ENCODE measurements at regions not wholly inside any gene's neighbourhood (a gene's known extent, or its start where the extent isn't known, plus 50 kb on each side); places are given as distances from the start of the nearest gene placed in this dataset.

DNA sequence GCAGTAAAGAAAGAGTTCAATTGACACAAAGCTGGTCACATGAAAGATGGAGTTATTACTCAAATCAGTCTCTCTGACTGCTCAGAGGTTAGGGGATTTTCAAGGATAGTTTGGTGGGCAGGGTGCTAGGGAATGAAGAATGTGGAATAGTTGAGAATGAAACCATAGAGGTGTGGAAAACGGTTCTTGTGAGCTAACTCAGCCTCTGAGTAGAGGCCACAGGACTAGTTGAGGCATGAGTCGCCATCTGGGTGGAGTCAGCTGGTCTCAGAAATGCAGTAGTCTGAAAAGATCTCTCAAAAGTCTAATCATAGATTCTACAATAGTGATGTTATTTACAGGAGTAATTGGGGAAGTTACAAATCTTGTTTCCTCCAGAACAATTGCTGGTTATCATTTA is 178.9 kb upstream of the SPEF2 start:
- TF ChIP-seq, protein P1, sequence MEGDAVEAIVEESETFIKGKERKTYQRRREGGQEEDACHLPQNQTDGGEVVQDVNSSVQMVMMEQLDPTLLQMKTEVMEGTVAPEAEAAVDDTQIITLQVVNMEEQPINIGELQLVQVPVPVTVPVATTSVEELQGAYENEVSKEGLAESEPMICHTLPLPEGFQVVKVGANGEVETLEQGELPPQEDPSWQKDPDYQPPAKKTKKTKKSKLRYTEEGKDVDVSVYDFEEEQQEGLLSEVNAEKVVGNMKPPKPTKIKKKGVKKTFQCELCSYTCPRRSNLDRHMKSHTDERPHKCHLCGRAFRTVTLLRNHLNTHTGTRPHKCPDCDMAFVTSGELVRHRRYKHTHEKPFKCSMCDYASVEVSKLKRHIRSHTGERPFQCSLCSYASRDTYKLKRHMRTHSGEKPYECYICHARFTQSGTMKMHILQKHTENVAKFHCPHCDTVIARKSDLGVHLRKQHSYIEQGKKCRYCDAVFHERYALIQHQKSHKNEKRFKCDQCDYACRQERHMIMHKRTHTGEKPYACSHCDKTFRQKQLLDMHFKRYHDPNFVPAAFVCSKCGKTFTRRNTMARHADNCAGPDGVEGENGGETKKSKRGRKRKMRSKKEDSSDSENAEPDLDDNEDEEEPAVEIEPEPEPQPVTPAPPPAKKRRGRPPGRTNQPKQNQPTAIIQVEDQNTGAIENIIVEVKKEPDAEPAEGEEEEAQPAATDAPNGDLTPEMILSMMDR (IDR thresholded peaks at IDR 0.05 in 8 of 11, conservative IDR thresholded peaks at IDR 0.05 in 3 of 11) = no peak
- TF ChIP-seq POLR2A (IDR thresholded peaks at IDR 0.05) (no peak), POLR2AphosphoS5 (IDR thresholded peaks at IDR 0.05) (no peak)

All from spleen (tissue), 7 donors.